Smooth muscle cell (in vitro differentiated cells): ENCODE measurements at regions not wholly inside any gene's neighbourhood (a gene's known extent, or its start where the extent isn't known, plus 50 kb on each side); places are given as distances from the start of the nearest gene placed in this dataset.

Experiments used
- DNase-seq: peaks from one replicate; lab custom pipeline; 2025; ENCODE audit not compliant: unreplicated experiment; lab: John Stamatoyannopoulos, UW
- H2AFZ ChIP-seq: fragments of 200-600 bp; sonication (generic); 2 replicates; pipeline ENCODE4 v1.6.0; 2016; ENCODE audit warnings: antibody characterized with exemption, low read depth, mild to moderate bottlenecking
- H3F3A ChIP-seq: fragments of 200-600 bp; sonication (generic); 2 replicates; pipeline ENCODE4 v1.6.0; 2017; ENCODE audit warnings: antibody characterized with exemption, low read depth
- H3K27ac ChIP-seq: fragments of 200-600 bp; sonication (generic); 2 replicates; pipeline ENCODE4 v1.5.1; 2016; ENCODE audit warnings: low read depth, mild to moderate bottlenecking
- H3K27me3 ChIP-seq: fragments of 200-600 bp; sonication (generic); 2 replicates; pipeline ENCODE4 v1.6.1; 2016; ENCODE audit warnings: low read depth, mild to moderate bottlenecking
- H3K36me3 ChIP-seq: fragments of 200-600 bp; sonication (generic); 2 replicates; pipeline ENCODE4 v1.5.1; 2016; ENCODE audit warnings: low read depth
- H3K4me1 ChIP-seq: fragments of 200-600 bp; sonication (generic); 2 replicates; pipeline ENCODE4 v1.5.1; 2016; ENCODE audit warnings: low read depth
- H3K4me2 ChIP-seq: fragments of 200-600 bp; sonication (generic); 2 replicates; pipeline ENCODE4 v1.6.0; 2016; ENCODE audit warnings: mild to moderate bottlenecking
- H3K4me3 ChIP-seq: fragments of 200-600 bp; sonication (generic); 2 replicates; pipeline ENCODE4 v1.5.1; 2016; ENCODE audit warnings: mild to moderate bottlenecking
- H3K79me2 ChIP-seq: fragments of 200-600 bp; sonication (generic); 2 replicates; pipeline ENCODE4 v1.6.0; 2016; ENCODE audit warnings: low read depth, mild to moderate bottlenecking
- H3K9ac ChIP-seq: fragments of 200-600 bp; sonication (generic); 2 replicates; pipeline ENCODE4 v1.6.0; 2016; ENCODE audit warnings: low read depth
- H3K9me3 ChIP-seq: fragments of 200-600 bp; sonication (generic); replicated peaks from 2 replicates; pipeline ENCODE4 v1.5.1; 2016; ENCODE audit warnings: low read depth
- H4K20me1 ChIP-seq: fragments of 200-600 bp; sonication (generic); 2 replicates; pipeline ENCODE4 v1.6.0; 2016; ENCODE audit warnings: low read depth
- WGBS: methylation state at CpG from one replicate; pipeline ENCODE4 v1.1.7; 2016; ENCODE audit warnings: low lambda C conversion rate; 5-methylcytosine and 5-hydroxymethylcytosine counted together
- TF ChIP-seq, protein P1 (sequence below): fragments of 200-600 bp; sonication (generic); IDR thresholded peaks from 2 replicates; pipeline ENCODE4 v1.5.1; 2017; ENCODE audit warnings: borderline replicate concordance, mild to moderate bottlenecking, antibody characterized with exemption; ENCODE audit not compliant: insufficient read depth, poor library complexity, severe bottlenecking

DNA sequence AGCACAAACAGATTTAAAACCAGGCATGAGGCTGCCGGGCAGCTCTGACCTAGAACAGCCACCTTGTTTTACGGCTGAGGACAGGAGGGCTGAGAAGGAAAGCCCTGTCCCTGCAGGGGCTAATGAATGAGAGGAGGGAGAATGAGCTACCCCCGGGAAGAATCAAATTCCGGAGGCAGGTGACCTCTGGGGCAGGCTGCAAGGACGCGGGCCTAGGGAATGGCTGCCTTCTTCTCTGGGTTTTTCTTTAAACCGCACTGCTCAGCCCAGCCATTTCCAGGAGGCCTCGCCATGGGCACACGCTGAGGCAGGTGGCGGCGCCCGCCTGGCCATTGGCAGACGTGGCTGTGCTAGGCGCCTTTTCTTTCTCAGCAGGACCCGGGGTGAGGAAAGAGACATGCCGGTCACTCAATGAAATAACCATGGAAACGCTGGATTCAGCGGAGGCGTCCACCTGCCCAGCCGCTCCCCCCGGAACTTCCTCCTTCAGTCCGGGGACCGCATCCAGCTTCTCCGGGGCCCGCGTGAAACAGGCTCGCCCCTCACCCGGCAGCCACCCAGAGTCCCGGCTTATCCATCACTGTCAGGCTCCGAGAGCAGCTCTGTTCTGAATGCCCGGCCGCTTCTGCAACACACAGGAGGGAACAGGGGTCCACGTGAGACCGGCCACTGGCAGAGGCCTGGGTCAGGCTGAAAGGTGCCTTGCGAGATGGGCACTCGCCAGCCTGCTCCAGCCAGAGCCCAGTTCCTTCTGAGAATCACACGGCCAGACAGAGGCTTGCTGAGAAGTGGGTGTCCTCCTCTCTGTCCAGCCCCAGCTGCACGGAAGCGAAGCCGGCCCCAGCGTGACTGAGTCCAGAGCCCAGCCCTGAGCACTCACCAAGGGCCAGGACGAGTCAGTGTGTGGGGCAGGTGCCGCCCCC is 82.1 kb downstream of the PDGFA start:
- no peak overlapping the region for H3K4me2 ChIP-seq
- TF ChIP-seq, protein P1, sequence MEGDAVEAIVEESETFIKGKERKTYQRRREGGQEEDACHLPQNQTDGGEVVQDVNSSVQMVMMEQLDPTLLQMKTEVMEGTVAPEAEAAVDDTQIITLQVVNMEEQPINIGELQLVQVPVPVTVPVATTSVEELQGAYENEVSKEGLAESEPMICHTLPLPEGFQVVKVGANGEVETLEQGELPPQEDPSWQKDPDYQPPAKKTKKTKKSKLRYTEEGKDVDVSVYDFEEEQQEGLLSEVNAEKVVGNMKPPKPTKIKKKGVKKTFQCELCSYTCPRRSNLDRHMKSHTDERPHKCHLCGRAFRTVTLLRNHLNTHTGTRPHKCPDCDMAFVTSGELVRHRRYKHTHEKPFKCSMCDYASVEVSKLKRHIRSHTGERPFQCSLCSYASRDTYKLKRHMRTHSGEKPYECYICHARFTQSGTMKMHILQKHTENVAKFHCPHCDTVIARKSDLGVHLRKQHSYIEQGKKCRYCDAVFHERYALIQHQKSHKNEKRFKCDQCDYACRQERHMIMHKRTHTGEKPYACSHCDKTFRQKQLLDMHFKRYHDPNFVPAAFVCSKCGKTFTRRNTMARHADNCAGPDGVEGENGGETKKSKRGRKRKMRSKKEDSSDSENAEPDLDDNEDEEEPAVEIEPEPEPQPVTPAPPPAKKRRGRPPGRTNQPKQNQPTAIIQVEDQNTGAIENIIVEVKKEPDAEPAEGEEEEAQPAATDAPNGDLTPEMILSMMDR: no peak
- no peak overlapping the region for H3K9ac ChIP-seq
- no peaks in the 10 kb centered on the region for H3K9me3 ChIP-seq
- no peaks in the 10 kb centered on the region for H3K36me3 ChIP-seq
- no peaks in the 10 kb centered on the region for H3K79me2 ChIP-seq
- no peak overlapping the region for H2AFZ ChIP-seq
- H3K27ac ChIP-seq: no peak overlapping the region
- no peak for DNase-seq
- H3K27me3 ChIP-seq: no peaks in the 10 kb centered on the region
- no peaks in the 10 kb centered on the region for H3F3A ChIP-seq
- no peaks in the 10 kb centered on the region for H4K20me1 ChIP-seq
- WGBS: 84% methylated on average over 43 of the region's 43 CpGs
- no peak overlapping the region for H3K4me3 ChIP-seq
- peaks cover 6% of the 10 kb centered on the region for H3K4me1 ChIP-seq

DNA sequence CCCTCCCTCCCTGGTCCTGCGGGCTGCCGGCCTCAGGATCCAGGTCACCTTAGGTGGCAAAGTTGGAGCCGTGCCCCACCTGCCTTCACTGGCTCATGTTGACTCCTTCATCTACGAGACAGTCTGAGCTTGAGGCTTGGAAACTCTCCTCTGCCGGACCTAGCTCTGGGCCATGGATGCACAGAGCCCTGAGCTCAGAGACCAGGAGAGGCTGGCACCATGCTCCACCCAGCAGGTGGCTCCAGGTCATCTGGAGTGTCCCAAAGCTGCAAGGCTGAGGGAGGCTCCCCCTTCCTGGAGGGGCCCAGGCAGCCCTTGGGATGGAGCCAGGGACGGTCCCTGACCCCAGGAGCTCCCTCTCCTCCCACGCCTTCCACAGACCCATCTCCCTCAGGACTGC is 81.3 kb downstream of the PDGFA start:
- Histone ChIP-seq H2AFZ (no peak overlapping the region), H3K36me3 (no peaks in the 10 kb centered on the region), H3K9me3 (no peaks in the 10 kb centered on the region), H3K27ac (no peak overlapping the region), H4K20me1 (no peaks in the 10 kb centered on the region), H3K4me2 (no peak overlapping the region), H3K79me2 (no peaks in the 10 kb centered on the region), H3K4me3 (no peak overlapping the region), H3K9ac (no peak overlapping the region), H3K27me3 (no peaks in the 10 kb centered on the region), H3F3A (no peaks in the 10 kb centered on the region), H3K4me1 (peaks cover 6% of the 10 kb centered on the region)
- TF ChIP-seq, protein P1: no peak
- DNase-seq: no peak
- 89% methylated on average over 7 of the region's 7 CpGs for WGBS

DNA sequence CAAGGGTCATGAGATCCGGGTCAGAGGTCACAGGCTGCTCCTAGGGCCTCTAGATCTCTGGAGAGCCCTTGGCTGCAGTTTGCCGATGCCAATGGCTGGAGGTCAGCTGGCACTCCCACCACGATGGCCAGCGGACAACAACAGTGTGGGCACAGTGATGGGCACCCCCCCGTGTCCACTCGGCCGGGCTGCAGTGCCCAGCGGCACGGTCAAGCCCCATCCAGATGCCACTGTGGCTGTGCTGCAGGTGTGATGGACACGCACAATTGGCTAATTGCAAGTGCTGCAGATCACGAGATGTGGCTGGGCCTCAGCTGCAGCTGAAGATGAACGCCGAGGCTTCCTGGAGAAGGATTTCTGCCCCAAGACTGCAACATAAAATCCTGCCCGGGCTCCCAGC is 80.7 kb downstream of the PDGFA start:
- DNase-seq: no peak
- 92% methylated on average over 14 of the region's 14 CpGs for WGBS

More for the DNA sequence above, 80.7 kb downstream of the PDGFA start:
- Histone ChIP-seq H3K27me3 (no peaks in the 10 kb centered on the region), H3K4me2 (no peak overlapping the region), H3K9ac (no peak overlapping the region), H3K4me3 (no peak overlapping the region), H4K20me1 (no peaks in the 10 kb centered on the region), H3K36me3 (no peaks in the 10 kb centered on the region), H3K27ac (no peak overlapping the region), H3K9me3 (no peaks in the 10 kb centered on the region), H3K4me1 (peaks cover 6% of the 10 kb centered on the region), H3K79me2 (no peaks in the 10 kb centered on the region), H3F3A (no peaks in the 10 kb centered on the region), H2AFZ (no peak overlapping the region)
- TF ChIP-seq, protein P1: no peak
